Gastroesophageal sphincter (tissue), 3 donors: ENCODE measurements at regions not wholly inside any gene's neighbourhood (a gene's known extent, or its start where the extent isn't known, plus 50 kb on each side); places are given as distances from the start of the nearest gene placed in this dataset.

ENCODE experiments used
- CTCF ChIP-seq, 4 experiments: fragments of 200-600 bp in 2 of 4; fragments of 450-650 bp in 2 of 4; sonication (generic) in 1 of 4; IDR thresholded peaks; one replicate each; pipeline ENCODE4 v1.5.1; 2017 to 2019; ENCODE audit warnings: antibody characterized with exemption in 4 of 4, mild to moderate bottlenecking in 2 of 4, moderate library complexity in 2 of 4
- POLR2AphosphoS5 ChIP-seq: sonication (generic); formaldehyde crosslinking; IDR thresholded peaks from one replicate; pipeline ENCODE4 v1.6.1; 2017; ENCODE audit warnings: antibody characterized with exemption

DNA sequence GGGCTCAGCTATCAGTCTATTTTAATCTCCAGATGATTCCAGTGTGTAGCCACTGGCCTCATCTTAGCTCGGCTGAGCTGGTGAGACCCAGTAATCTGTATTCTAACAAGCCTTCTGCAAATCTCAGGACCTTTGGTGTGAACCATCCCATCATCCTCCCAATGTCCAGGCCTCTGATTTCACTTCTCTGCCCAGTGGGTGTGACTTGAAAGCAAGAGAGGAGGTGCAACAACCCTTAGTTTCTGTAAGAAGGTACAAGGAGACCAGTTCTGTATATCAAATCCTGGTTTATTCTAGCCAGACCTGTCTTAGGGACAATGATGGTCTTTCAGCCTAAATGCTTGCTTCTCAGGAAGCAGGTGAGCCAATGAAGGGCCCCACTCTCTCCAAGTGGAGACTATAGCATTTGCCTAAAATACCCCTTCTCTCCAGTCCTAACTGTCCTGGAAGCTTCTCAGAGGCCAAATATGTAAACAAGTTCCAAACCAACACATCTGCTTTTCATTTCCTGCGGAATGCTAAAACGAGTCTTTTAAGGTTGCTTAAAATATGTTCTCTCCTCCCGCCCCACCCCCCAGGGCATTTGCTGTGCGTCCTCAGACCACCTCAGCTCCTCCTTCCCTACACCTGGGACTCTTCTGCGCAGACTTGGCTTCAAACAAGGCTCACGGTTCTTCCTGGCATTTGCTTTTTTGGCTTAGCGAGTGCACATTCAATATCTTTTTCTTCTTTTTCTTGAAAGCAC is 78.4 kb upstream of the FUT8 start:
- no peak for TF ChIP-seq POLR2AphosphoS5
- no peak for TF ChIP-seq CTCF (IDR thresholded peaks at IDR 0.05)
